Peyer's patch (tissue), 4 donors: ENCODE measurements at regions not wholly inside any gene's neighbourhood (a gene's known extent, or its start where the extent isn't known, plus 50 kb on each side); places are given as distances from the start of the nearest gene placed in this dataset.

ENCODE experiments used
- POLR2A ChIP-seq, 2 donors: fragments of 450-650 bp; IDR thresholded peaks; one replicate each; pipeline ENCODE4 v1.5.1; 2017; ENCODE audit warnings: antibody characterized with exemption in 2 of 2, mild to moderate bottlenecking in 2 of 2, moderate library complexity in 2 of 2
- TF ChIP-seq, protein P1 (sequence below), 6 experiments: fragments of 450-650 bp in 4 of 6; fragments of 200-600 bp in 2 of 6; sonication (generic) in 1 of 6; IDR thresholded peaks; one replicate each; pipeline ENCODE4 v1.5.1; 2017 to 2019; ENCODE audit warnings: antibody characterized with exemption in 6 of 6, mild to moderate bottlenecking in 3 of 6, moderate library complexity in 1 of 6

DNA sequence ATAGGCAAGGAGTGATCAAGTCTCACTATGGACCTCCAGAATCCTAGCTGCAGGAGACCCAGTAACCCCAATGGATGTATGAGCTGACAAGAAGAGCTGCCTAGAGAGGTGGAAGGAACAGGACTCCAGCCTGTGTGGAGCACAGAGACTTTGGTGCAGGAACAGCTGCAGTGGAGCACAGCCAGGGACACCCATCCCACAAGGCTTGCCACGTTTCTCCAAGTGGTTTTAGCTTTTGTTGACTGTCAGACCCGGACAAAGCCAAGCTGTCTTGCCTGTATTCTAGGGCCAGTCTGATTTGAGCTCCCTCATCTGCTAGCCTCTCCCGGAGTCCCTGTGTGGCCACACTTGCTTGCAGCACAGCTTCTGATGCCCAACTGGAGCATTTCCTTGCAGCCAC, 224.7 kb downstream of the CHRM2 start:
- TF ChIP-seq POLR2A (IDR thresholded peaks at IDR 0.05), result no peak
- TF ChIP-seq, protein P1, sequence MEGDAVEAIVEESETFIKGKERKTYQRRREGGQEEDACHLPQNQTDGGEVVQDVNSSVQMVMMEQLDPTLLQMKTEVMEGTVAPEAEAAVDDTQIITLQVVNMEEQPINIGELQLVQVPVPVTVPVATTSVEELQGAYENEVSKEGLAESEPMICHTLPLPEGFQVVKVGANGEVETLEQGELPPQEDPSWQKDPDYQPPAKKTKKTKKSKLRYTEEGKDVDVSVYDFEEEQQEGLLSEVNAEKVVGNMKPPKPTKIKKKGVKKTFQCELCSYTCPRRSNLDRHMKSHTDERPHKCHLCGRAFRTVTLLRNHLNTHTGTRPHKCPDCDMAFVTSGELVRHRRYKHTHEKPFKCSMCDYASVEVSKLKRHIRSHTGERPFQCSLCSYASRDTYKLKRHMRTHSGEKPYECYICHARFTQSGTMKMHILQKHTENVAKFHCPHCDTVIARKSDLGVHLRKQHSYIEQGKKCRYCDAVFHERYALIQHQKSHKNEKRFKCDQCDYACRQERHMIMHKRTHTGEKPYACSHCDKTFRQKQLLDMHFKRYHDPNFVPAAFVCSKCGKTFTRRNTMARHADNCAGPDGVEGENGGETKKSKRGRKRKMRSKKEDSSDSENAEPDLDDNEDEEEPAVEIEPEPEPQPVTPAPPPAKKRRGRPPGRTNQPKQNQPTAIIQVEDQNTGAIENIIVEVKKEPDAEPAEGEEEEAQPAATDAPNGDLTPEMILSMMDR (IDR thresholded peaks at IDR 0.05), result no peak
